ENCODE measurements at regions not wholly inside any gene's neighbourhood (a gene's known extent, or its start where the extent isn't known, plus 50 kb on each side); places are given as distances from the start of the nearest gene placed in this dataset.

DNA sequence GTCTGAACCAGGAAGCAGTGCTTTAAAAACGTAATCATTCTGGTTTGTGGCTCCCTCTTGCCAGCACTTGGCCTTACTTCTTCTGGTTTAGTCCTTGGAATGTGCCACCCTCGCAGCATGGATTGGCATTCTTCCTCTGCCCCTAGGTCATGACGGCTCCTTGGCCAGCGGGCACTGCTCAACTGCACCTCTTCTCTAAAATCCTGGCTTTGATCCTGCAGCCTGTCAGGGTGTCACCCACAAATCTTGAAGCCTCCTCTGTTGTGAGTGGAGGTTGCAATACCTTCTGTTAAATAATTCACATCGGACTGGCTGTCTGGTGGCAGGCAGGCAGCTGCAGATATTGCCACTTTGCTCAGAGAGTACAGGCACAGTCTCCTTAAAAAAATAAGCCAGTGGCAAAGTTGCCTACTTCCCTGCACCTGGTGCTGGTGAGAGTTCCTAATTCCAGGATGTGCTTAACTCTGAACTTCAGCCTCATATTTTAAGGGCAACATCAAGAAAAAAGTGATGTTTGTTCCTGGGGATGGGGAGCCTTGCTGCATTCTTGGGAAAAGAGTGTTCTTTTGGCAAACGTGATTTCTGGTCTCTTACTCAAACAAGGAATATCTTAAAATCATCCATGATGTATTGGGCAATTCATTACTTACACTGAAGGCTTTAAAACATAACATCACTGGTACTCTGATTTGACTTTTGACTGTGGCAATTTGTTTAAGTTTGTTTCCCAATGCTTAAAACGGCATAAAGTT is 179.8 kb downstream of the FOXA2 start:
- DNase-seq (ENCODE audit: low read depth), result no peak

DNA sequence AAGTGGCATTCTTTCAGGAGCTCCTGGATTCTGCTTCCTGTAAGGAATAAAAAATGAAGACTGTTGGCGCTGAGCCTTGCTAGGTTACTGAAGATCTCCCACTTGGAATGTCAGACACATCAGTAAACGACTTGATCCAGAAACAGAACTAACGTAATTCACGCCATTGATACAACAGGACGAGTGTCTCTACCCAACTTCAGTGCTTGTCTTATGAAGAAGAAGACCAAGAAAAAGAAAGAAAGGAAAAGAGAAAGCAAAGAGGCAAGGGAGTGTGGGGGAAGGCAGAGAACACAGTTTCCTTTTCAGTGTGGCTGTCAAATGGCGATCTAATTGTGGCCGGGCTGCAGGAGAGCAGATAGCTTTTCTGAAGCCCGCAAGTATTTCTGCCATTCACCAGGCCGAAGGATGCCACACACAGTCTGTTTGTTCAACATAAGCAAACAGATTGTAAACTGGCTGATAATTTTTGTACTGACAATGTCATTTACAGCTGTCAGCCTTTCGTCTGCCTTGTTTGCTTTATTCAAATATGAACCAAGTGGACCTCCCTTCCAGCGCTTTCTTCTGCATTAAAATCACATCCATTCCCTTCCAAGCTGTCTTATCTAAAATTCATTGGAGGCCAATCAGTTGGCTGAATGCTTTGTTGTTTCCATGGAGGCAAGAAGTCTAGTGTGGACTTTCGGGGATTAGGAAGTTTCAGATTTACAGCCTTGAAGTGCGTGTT is 180.6 kb downstream of the FOXA2 start:
- peak; percentile 68 for DNase-seq (ENCODE audit: low read depth)

DNA sequence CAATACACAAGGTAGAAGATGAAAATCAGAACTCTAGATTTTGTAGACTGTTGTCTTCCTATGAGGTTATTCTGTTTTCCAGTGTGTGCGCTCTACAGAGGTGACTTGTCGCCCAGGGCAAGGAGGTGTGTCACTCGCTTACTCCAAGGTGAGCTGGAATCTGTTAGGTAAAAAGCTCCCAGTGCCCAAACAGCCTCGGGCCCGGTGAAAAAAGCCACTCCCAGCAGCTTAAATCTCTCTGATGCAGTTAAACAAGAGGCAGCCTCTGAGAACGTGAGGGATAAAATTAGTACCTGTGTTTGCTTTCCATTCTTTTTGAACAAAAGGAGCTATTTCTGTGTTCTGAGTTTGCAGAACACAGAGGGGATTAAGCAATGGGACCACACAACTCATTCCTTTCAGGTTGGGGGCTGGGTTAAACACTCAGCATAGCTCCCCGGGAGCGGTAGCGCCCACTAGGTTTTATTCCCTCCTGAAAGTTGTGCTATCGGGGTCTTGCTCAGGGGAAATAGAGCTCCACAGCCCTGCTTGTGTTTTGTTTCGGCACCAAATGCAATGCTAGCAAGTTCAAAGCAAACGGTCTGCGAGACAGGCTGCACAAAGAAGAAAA is 181.2 kb downstream of the FOXA2 start:
- DNase-seq (ENCODE audit: low read depth), result no peak

DNA sequence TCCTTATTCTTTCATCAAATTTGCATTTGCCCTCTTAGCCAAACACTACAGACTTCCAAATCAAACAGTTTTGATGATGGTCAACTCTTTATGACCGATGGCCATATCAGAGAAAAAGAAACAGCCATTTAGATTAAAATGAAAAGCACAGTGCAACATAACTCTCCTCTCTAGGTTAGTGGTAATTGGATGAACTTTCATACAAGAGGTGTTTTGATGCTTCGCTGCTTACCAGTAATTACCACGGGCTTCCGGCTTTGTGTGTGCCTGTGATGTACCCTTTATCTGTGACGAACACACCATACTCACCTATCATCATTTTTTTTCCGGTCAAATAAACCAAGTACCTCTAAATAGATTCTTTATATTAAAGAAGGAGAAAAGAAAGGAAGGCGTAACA is 181.8 kb downstream of the FOXA2 start:
- DNase-seq (ENCODE audit: low read depth), result no peak

DNA sequence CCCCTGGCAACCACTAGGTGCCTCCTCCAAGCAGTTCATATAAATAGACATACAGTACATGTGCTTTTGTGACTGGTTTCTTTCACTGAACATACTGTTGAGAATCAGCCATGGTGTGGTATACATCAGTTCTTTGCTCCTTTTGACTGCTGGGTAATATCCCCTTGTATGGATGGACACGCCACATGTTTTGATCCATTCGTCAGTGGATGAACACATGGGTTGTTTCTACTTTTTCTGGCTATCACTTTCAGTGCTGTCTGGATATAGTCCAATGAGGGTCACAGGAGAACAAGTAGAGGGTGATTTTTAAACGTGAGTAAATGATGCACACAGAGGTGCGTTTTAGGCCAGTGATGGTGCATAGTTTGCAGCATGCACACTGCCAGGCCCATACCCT is 183.9 kb downstream of the FOXA2 start:
- no peak for DNase-seq (ENCODE audit: low read depth)

DNA sequence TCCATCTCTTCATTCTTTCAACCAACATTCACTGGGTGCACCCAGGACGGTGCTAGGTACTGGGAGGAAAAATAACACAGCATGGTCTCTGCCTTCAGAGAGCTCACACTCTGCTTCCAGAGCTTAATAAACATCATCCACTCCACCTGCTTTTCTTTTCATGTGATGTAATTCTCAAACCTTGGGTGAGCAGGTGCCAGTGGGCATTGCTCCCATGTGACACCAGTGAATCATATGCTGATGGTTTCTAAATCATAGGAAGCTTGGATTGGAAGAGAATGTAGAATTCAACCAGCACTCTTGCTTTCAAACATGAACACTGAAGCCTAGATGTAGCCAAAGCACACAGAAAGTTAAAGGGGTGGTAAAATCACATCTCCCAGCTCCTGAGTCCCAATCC is 189.8 kb downstream of the FOXA2 start:
- DNase-seq (ENCODE audit: low read depth), result no peak

DNA sequence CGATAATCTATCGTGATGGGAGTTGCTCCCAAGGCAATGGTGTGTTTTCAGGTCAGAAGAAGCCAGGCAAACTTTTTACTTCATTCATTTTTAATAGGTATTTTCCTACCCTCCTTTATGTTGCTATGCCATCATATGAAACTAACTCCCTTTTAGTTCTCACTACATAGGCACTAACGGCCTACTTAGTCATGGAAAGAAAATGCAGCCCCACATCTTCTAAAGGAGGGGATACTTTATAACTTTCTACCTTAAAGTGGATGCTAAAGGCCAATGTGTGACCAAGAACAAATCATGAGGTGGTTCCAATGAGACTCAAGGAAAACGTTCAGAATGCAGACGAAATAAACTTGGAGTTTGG is 193.8 kb downstream of the FOXA2 start:
- no peak for DNase-seq (ENCODE audit: low read depth)

DNA sequence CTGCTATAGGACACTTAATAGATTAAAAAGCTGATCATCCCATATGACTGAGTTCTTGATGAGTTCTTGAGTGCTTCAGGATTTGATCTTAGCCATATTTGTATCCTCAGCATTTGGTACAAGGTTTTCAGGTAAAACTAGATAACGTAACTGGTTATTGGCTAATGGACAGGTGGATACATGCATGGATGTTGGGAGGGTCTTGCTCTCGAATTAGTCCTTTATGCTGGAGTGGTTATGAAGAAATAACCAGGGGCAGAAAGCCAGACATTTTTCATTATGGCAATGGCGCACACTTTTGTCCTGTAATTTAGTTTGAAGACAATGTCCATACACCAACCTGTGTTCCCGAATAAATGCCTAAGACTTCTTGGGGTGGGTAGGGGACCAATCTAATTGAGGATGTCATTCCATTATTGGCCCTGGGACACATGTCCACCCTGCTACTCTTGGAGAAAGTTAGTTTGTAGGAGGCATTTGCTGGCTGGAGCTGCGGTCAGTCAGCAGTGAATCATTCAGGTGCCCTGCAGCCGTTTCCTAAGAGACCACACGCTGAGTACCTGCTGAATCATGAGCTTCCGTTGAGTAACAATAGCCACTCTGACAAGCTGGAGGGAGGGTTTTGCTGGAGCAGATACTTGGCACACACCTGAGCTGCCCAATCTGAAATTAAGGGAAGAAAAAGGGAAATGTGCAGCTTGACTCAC is 194.4 kb downstream of the FOXA2 start:
- DNase-seq (ENCODE audit: low read depth), result no peak

DNA sequence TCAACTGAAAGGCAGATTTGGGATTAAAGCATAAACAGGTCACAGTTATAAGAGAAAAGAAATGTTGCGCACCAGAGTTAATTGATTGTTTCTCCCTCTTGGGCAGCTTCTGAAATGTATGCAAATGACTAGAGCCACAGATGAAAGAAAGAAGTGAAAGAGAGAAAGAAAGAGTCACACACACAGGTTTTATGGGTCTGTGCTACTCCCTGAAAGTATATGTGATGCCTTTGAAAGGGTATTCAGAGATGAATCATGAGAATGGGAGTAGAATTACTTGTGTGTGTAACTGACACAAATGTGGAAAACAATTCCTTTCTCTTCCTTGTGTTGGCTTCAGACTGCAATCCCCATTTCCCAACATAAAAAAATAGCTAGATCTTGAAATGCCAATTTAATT is 196.9 kb downstream of the FOXA2 start:
- DNase-seq (ENCODE audit: low read depth), result no peak

DNA sequence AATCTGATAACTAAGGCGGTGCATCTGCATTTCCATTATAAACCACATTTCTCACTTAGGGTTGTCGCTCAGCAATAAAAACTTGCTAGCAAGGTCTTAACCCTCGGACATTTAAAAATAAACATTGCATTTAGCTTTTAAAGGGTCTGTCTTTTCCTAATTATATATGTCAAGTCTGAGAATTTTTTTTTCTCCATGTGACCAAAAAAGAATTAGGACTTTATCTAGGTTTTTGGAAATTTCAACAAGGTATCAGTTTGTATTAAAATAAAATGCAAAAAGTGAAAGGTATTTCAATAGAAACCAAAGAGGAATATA is 198.1 kb downstream of the FOXA2 start:
- DNase-seq (ENCODE audit: low read depth), result no peak

DNA sequence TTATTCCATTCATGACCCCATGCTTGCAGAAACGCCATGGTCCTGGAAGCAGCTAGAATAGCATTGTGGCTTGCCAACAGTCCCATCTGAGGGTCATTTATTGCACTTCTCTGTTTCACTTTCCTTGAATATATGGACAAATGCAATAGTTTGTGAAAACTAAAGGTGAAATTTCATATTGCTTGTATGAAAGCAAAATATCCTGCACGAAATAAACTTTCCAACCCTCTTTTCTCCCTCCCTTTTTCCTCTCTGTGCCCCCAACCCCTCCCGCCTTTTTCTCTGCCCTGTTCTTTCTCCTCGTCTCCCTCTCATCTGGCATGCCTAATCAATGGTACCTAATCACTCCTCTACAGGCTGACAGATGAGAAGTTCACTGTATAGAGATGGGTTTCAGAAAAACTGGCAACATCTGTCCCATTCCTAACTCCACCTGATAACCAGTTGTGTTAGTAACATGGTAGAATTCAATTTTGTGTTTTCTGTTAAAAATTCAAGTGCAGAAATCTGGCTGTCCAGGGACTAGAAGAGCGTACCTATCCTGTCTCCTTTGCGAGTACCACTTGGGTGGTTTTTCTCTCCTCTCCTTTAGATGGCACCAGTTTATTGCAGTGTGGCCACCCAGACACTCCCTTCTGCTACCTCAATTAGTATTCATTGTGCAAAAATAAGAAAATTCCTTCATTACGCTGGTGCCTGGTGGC is 198.6 kb downstream of the FOXA2 start:
- no peak for DNase-seq (ENCODE audit: low read depth)

DNA sequence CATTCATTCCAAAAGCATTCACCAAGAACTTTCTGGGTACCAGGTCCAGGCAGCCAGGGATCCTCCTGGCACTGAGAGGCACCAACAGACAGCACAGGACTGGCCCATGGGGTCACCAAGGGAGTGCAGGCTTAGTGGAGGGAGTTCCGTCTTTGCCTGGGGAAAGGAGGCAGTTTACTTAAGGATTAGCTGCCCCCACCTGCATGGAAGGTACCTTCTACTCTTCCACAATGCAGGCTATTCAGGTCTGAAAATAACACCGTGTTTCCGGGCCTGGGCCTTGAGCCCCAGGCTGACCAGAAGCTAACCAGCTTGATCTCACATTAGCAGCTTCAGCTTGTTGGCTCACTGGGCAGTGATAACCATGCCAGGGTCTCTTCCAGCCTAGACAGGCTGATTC is 199.4 kb downstream of the FOXA2 start:
- no peak for DNase-seq (ENCODE audit: low read depth)

DNA sequence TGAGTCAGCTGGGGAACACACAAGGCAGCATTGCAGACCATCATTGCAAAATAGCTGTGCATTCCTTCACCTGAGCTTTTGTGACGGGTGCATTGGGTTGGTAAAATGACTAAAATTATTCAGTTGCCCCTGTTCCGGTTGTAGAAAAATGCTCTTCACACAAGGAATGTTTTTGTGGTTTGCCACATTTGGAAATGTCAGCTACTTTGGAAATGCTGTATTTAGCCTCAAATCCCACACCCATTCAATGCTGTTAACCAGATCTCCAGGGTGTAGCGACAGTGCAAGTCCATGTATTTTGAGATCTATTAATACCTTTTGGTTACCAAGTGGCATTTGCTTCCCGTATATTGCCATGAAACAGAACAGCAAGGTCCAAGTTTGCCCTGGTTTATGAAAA is 201.2 kb downstream of the FOXA2 start:
- no peak for DNase-seq (ENCODE audit: low read depth)

DNA sequence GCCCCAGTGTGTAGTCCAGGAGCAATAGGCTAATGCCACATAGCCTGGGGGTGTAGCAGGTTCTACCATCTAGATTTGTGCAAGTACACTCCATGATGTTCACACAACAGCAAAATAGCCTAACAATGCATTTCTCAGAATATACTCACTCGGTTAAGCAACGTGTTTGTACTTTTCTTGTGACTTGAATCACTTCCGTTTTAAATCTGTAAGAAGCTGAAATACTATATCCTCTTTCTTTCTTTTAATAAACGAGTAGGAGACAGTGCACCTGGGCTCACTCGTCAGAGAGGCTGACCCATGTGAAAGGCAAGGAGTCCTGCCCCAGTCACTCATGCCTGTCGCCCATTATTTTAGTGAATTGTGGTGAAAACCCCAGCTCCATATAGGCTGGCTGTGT is 201.6 kb downstream of the FOXA2 start:
- no peak for DNase-seq (ENCODE audit: low read depth)

DNA sequence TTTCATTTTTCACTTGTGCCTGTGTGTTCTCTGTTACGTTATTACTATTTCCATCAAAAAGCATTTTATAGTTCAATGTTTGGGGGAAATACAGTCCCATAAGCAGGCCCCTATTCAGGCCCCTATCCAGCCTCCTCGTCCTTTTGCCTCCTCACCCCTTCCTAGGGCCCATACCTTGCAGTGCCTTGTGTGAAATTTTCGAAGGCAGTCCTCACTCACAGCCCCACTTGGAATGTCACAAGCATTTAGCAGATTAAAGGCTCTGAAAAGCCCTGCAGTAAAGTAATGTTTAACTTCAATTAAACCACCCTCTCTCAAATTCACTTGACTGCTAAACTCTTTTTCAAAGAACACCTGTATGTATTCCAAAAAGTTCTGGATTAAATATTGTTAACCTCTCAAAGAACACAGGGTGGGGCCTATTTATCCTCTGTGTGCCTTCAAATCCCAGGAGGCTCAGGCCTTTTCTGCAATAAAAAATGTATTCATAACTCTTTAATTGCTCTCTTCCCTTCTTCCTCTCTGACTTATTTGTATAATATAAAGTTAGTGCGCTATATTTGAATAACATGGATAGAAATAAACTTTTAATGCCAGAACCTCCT is 202.5 kb downstream of the FOXA2 start:
- DNase-seq (ENCODE audit: low read depth), result no peak

DNA sequence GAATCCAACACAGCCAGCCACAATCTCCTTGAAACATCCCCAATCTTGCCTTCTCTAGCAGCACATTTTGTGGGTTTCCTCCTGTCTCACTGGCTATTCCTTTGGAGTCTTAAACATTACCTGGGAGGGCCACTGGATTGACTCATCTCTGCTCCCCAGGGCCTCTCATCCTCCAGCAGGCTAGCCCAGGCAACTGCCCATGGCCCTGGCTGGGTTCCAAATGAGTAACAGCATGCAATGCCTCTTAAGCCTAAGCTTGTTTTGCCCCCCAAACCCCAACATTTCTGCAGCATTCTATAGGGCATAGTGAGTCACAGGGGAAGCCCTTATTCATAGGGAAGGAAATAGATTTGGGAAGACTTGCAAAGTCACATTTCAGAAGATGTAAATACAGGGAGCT is 204.9 kb downstream of the FOXA2 start:
- DNase-seq (ENCODE audit: low read depth), result no peak

DNA sequence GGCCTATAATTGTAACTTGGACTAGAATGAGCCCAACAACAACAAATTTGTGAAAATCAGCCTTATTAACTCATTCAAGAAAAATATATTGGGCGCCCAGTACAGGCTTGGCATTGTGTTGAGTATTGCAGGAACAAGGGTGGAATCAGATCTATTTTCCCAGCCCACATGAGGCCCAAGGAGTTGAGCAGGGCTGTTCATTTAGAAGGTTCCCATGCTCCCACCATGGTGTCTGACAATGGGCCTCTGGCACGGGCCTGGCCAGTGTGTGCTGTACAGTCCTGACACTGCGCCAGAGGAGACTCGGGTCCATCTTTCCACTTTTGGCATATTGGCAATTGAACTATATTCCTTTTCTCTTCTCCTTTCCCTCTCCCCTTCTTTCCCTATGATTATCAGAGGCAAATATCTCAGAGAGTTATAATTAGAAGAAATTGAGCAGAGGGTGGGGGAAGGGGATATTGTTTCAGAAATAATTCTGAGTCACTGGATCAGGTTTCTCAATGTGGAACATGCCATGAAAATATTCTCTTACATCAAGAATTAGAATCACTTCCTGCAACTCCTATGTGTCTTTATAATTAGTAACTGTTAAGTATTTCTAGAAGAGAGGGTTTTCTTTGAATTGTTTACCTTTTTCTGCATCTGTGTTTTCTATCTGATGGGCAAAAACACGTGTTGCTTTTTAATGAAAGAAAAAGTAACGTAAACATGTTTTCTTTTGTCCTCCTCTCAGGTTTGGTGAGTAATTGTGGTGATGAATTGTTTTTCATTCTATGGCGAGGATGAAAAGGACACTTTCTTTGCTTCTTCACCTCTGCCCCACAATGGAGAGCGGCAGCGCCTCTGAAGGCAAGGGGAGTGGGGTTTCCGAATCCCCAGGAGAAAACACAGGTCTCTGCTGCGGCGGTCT is 209.4 kb downstream of the FOXA2 start:
- DNase-seq (ENCODE audit: low read depth), result no peak

DNA sequence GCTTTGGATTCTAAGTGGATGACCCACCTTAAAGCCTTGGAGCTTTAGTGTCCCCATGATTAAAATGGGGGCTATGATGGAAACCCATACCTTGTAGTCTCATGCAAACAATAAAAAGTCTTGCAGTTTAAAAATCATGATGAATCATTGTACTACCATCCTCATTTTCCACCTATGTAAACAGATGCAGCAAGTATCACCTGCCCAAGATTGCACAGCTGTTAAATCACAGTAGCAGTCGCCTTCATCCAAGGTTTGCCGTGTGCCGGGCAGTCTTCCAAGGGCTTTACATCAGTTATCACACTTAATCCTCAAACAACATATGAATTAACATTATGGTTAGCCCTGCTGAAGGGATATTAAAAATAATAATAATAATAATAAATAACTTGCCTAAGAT is 210.3 kb downstream of the FOXA2 start:
- DNase-seq (ENCODE audit: low read depth), result no peak

DNA sequence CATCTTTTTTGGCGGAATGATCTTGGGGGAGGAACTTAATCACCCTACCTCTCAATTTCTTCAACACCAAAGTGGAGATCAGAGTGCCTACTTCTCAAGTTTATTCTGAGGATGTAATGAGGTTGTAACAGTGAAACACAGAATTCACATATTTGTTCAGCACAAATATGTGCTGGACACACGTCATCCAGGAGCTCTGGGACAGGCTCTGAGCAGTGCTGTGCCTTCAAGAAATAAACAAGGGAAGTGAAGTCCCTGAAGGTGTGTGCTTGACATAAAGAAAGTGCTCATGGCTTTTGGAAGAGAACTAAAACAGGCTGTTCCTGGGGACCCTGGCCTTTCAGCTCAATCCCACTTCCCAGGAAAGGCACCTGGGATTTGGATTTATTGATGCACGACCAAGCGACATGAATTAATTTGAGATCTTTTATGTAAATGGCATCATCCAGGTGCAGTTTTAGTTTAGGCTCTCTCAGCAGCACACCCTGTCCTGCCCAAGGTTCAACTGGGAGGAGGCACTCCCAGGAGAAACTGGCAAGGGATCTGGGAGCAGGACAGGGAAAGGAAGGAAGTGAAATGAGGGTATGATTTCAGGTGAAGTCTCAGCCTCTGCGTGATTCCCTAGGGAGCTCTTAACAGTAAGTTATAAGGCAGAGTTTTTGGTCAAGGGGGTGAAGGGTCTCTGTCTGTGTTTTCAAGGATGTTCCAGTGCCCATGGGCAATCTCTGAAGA is 211.0 kb downstream of the FOXA2 start:
- DNase-seq (ENCODE audit: low read depth), result no peak

DNA sequence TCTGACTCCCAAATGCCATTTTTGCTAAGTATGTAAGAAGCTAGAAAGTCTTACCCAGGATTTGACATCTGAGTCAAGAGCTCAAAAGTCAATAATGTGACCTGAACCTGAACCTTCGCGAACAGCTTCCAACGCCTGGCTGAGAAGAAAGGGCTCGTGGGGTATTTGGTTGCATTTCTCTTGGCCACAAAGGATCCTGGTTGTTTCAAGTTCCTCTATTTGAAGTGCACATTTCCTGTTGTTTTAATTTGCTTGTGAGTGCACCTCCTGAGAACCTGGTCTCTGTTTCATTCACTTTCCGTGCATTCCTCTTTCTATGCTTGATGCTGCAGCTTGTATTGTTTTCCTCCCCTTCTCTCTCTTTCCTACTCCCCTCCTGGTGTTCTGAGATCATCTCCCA is 212.5 kb downstream of the FOXA2 start:
- no peak for DNase-seq (ENCODE audit: low read depth)
